ENCODE measurements at regions not wholly inside any gene's neighbourhood (a gene's known extent, or its start where the extent isn't known, plus 50 kb on each side); places are given as distances from the start of the nearest gene placed in this dataset.

DNA sequence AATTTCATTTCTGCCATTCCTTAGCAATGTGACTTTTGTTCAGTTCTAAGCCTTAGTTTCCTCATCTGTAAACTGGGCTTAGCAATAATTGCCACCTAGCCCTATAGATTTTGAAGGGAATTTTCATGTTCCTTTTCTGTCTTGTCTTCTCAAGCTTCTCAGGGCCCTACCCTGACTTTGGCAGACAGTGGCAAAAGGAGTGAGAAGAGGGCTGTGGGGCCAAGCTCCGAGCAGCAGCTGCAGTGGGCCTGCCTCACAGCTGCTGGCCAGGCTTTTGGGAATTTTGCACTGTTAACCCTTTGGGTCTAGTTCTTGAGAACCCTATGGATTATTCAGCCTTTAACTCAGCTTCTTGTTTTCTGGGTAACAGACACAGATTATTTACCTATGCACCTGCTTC lies 67.6 kb upstream of the IGSF1 start:
- TF ChIP-seq, protein P1, sequence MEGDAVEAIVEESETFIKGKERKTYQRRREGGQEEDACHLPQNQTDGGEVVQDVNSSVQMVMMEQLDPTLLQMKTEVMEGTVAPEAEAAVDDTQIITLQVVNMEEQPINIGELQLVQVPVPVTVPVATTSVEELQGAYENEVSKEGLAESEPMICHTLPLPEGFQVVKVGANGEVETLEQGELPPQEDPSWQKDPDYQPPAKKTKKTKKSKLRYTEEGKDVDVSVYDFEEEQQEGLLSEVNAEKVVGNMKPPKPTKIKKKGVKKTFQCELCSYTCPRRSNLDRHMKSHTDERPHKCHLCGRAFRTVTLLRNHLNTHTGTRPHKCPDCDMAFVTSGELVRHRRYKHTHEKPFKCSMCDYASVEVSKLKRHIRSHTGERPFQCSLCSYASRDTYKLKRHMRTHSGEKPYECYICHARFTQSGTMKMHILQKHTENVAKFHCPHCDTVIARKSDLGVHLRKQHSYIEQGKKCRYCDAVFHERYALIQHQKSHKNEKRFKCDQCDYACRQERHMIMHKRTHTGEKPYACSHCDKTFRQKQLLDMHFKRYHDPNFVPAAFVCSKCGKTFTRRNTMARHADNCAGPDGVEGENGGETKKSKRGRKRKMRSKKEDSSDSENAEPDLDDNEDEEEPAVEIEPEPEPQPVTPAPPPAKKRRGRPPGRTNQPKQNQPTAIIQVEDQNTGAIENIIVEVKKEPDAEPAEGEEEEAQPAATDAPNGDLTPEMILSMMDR (IDR thresholded peaks at IDR 0.05; ENCODE audit: unreplicated experiment): no peak
- H3K9me3 Mint-ChIP-seq: no peaks in the 10 kb centered on the region
- no peak for DNase-seq (ENCODE audit: low spot score in 2 of 2, unreplicated experiment in 2 of 2)
- no peak overlapping the region for H3K27ac Mint-ChIP-seq
- no peak overlapping the region for H3K4me3 Mint-ChIP-seq
- no peaks in the 10 kb centered on the region for H3K27me3 Mint-ChIP-seq (ENCODE audit: low read depth)
- no peaks in the 10 kb centered on the region for H3K36me3 Mint-ChIP-seq
- no peaks in the 10 kb centered on the region for H3K4me1 Mint-ChIP-seq

- H3K4me1 Mint-ChIP-seq: no peaks in the 10 kb centered on the region
- peaks cover 7% of the 10 kb centered on the region for H3K36me3 Mint-ChIP-seq
- no peaks in the 10 kb centered on the region for H3K27me3 Mint-ChIP-seq (ENCODE audit: low read depth)
- H3K27ac Mint-ChIP-seq: no peak overlapping the region
- H3K4me3 Mint-ChIP-seq: no peak overlapping the region
- DNase-seq (ENCODE audit: low spot score in 2 of 2, unreplicated experiment in 2 of 2): no peak
- no peaks in the 10 kb centered on the region for H3K9me3 Mint-ChIP-seq
- TF ChIP-seq, protein P1 (IDR thresholded peaks at IDR 0.05; ENCODE audit: unreplicated experiment): no peak
These were observed 70.5 kb upstream of the IGSF1 start for GRCh38 chrX:131359611-131360010.

- H3K9me3 Mint-ChIP-seq: no peaks in the 10 kb centered on the region
- no peak for DNase-seq (ENCODE audit: low spot score in 2 of 2, unreplicated experiment in 2 of 2)
- no peaks in the 10 kb centered on the region for H3K4me1 Mint-ChIP-seq
- TF ChIP-seq, protein P1 (IDR thresholded peaks at IDR 0.05; ENCODE audit: unreplicated experiment): no peak
- H3K4me3 Mint-ChIP-seq: no peak overlapping the region
- H3K27me3 Mint-ChIP-seq (ENCODE audit: low read depth): no peaks in the 10 kb centered on the region
- peaks cover 8% of the 10 kb centered on the region for H3K36me3 Mint-ChIP-seq
- H3K27ac Mint-ChIP-seq: no peak overlapping the region
These were observed 76.7 kb upstream of the IGSF1 start for GRCh38 chrX:131365766-131366165.

GRCh38 chrX:131366407-131366806 lies 77.3 kb upstream of the IGSF1 start:
- no peaks in the 10 kb centered on the region for H3K4me1 Mint-ChIP-seq
- no peaks in the 10 kb centered on the region for H3K9me3 Mint-ChIP-seq
- H3K36me3 Mint-ChIP-seq: peaks cover 8% of the 10 kb centered on the region
- DNase-seq (ENCODE audit: low spot score in 2 of 2, unreplicated experiment in 2 of 2): no peak
- no peak overlapping the region for H3K4me3 Mint-ChIP-seq
- H3K27ac Mint-ChIP-seq: no peak overlapping the region
- H3K27me3 Mint-ChIP-seq (ENCODE audit: low read depth): no peaks in the 10 kb centered on the region
- TF ChIP-seq, protein P1 (IDR thresholded peaks at IDR 0.05; ENCODE audit: unreplicated experiment): no peak

GRCh38 chrX:131388293-131388692 lies 99.2 kb upstream of the IGSF1 start:
- Mint-ChIP-seq H3K27ac (no peak overlapping the region), H3K4me3 (no peak overlapping the region), H3K27me3 (ENCODE audit: low read depth) (no peaks in the 10 kb centered on the region), H3K9me3 (peaks cover 47% of the 10 kb centered on the region), H3K4me1 (no peaks in the 10 kb centered on the region), H3K36me3 (peaks cover 64% of the 10 kb centered on the region)
- no peak for DNase-seq (ENCODE audit: low spot score in 2 of 2, unreplicated experiment in 2 of 2)
- TF ChIP-seq, protein P1 (IDR thresholded peaks at IDR 0.05; ENCODE audit: unreplicated experiment): no peak

DNA sequence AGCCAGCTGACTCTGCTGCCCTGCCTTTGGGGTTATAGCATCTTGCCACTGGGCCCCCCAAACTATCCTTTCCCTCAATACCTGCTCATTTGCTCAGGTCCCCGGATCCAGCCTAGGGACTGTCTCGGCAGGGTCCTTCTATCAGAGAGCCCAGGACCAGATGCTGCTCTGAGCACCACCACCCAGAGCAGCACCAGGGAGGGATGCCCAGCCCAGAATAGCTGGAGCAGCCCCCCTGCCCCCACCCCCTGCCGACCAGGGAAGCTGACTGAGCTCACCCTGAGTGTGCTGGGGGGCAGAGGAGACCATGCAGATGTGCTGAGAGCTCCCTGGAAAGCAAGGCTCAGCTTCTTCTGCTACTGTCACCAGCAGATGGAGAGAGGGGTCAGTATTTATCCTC lies 103.6 kb upstream of the IGSF1 start:
- Mint-ChIP-seq H3K27me3 (ENCODE audit: low read depth) (no peaks in the 10 kb centered on the region), H3K27ac (no peak overlapping the region), H3K4me3 (no peak overlapping the region), H3K36me3 (peaks cover 32% of the 10 kb centered on the region), H3K4me1 (no peaks in the 10 kb centered on the region), H3K9me3 (peaks cover 24% of the 10 kb centered on the region)
- DNase-seq (ENCODE audit: low spot score in 2 of 2, unreplicated experiment in 2 of 2): no peak
- TF ChIP-seq, protein P1 (IDR thresholded peaks at IDR 0.05; ENCODE audit: unreplicated experiment): no peak

All from mesothelial cell of epicardium (in vitro differentiated cells).